ENCODE measurements at regions not wholly inside any gene's neighbourhood (a gene's known extent, or its start where the extent isn't known, plus 50 kb on each side); places are given as distances from the start of the nearest gene placed in this dataset.

- no peak for TF ChIP-seq ETS1 (IDR thresholded peaks at IDR 0.05)
- no peak for TF ChIP-seq JUNB (IDR thresholded peaks at IDR 0.05; ENCODE audit: unreplicated experiment)
- no peak for TF ChIP-seq ZNF114 (CRISPR knock-in tag; IDR thresholded peaks at IDR 0.05)
- TF ChIP-seq ZNF462 (CRISPR knock-in tag; IDR thresholded peaks at IDR 0.05) = no peak
These were observed 514.1 kb downstream of the CPS1 start (continued) for GRCh38 chr2:211070547-211070946.

- Histone ChIP-seq H2AFZ (no peak overlapping the region), H3K79me2 (replicated peaks; ENCODE audit: insufficient read depth) (no peaks in the 10 kb centered on the region), H3K4me3 (no peak overlapping the region), H3K27ac (ENCODE audit: low read depth) (no peak overlapping the region), H3K4me2 (no peak overlapping the region), H3F3A (replicated peaks; ENCODE audit: low read depth) (no peaks in the 10 kb centered on the region), H3K36me3 (ENCODE audit: insufficient read depth) (no peaks in the 10 kb centered on the region), H3K4me1 (ENCODE audit: insufficient read depth) (no peaks in the 10 kb centered on the region), H4K20me1 (replicated peaks; ENCODE audit: insufficient read depth) (no peaks in the 10 kb centered on the region), H3K27me3 (ENCODE audit: insufficient read depth) (no peaks in the 10 kb centered on the region), H3K9me2 (ENCODE audit: insufficient read depth) (no peaks in the 10 kb centered on the region)
- Mint-ChIP-seq H3K9me3 (no peaks in the 10 kb centered on the region), H3K36me3 (ENCODE audit: low read depth) (no peaks in the 10 kb centered on the region), H3K4me3 (no peak overlapping the region), H3K4me1 (no peaks in the 10 kb centered on the region), H3K27ac (no peak overlapping the region), H3K27me3 (ENCODE audit: insufficient read depth, low read depth, poor library complexity) (no peaks in the 10 kb centered on the region)
- DNase-seq (ENCODE audit: low spot score) (no peak), ATAC-seq (no peak)
- TF ChIP-seq STAT1 (IDR thresholded peaks at IDR 0.05; ENCODE audit: unreplicated experiment) = no peak
- TF ChIP-seq ZNF462 (CRISPR knock-in tag; IDR thresholded peaks at IDR 0.05) = no peak
- TF ChIP-seq CREB1 (CRISPR knock-in tag; IDR thresholded peaks at IDR 0.05; ENCODE audit: low read depth) = no peak
- no peak for TF ChIP-seq ZNF331 (CRISPR knock-in tag; IDR thresholded peaks at IDR 0.05; ENCODE audit: low read depth)
- TF ChIP-seq EZH2 (IDR thresholded peaks at IDR 0.05; ENCODE audit: low read depth, unreplicated experiment) = no peak
These were observed 520.9 kb downstream of the CPS1 start for GRCh38 chr2:211077216-211077767.

Data from GM23338 (cell line).